CD4-positive, CD25-positive, alpha-beta regulatory T cell (primary cell): ENCODE measurements at regions not wholly inside any gene's neighbourhood (a gene's known extent, or its start where the extent isn't known, plus 50 kb on each side); places are given as distances from the start of the nearest gene placed in this dataset.

Experiments
- ATAC-seq, 2 donors: fragments of 150-1000 bp; cut with Tn5 transposase; one replicate each; pipeline ENCODE4 v1.10.0; 2021; ENCODE audit warnings: low read depth in 2 of 2, moderate number of reproducible peaks in 2 of 2, moderate library complexity in 1 of 2
- DNase-seq, 3 donors: peaks; one replicate each; pipeline versions ENCODE4 v3.0.0 to v3.0.0-alpha.2; 2012 to 2022; ENCODE audit warnings: mixed read lengths in 1 of 3
- H3K27ac ChIP-seq: one replicate; pipeline ENCODE4 v1.7.0; 2013; ENCODE audit warnings: mild to moderate bottlenecking, low read length; ENCODE audit not compliant: insufficient read depth, poor library complexity, severe bottlenecking
- H3K27me3 ChIP-seq: one replicate; pipeline ENCODE4 v1.7.0; 2013; ENCODE audit warnings: low read length; ENCODE audit not compliant: control insufficient read depth, insufficient read depth
- H3K36me3 ChIP-seq: one replicate; pipeline ENCODE4 v1.7.0; 2013; ENCODE audit warnings: mild to moderate bottlenecking, low read length, moderate library complexity; ENCODE audit not compliant: control insufficient read depth, insufficient read depth
- H3K4me1 ChIP-seq: 2 replicates; pipeline ENCODE4 v1.7.0; 2013; ENCODE audit warnings: mild to moderate bottlenecking, low read length; ENCODE audit not compliant: insufficient read depth, control insufficient read depth, poor library complexity, severe bottlenecking
- H3K4me3 ChIP-seq: one replicate; pipeline ENCODE4 v1.7.0; 2013; ENCODE audit warnings: low read depth, mild to moderate bottlenecking, low read length, moderate library complexity
- H3K9me3 ChIP-seq, 2 experiments: 1 replicate in 1 of 2; 2 replicates in 1 of 2; pipeline ENCODE4 v1.7.0; 2013; ENCODE audit warnings: low read length in 2 of 2, mild to moderate bottlenecking in 1 of 2, moderate library complexity in 1 of 2; ENCODE audit not compliant: control insufficient read depth in 2 of 2
- H3K27ac Mint-ChIP-seq, 3 donors: one replicate each; pipeline ENCODE4 v1.8.0; 2020 to 2022; ENCODE audit warnings: mild to moderate bottlenecking in 3 of 3, mixed read lengths in 3 of 3, moderate library complexity in 2 of 3
- H3K27me3 Mint-ChIP-seq: one replicate; pipeline ENCODE4 v1.8.0; 2022; ENCODE audit warnings: mild to moderate bottlenecking, mixed read lengths
- H3K36me3 Mint-ChIP-seq: one replicate; pipeline ENCODE4 v1.8.0; 2020; ENCODE audit warnings: mixed read lengths
- H3K4me1 Mint-ChIP-seq, 4 donors: one replicate each; pipeline ENCODE4 v1.8.0; 2020 to 2022; ENCODE audit warnings: mixed read lengths in 4 of 4, mild to moderate bottlenecking in 1 of 4
- H3K4me3 Mint-ChIP-seq, 4 donors: one replicate each; pipeline ENCODE4 v1.8.0; 2020 to 2022; ENCODE audit warnings: mild to moderate bottlenecking in 4 of 4, mixed read lengths in 4 of 4, moderate library complexity in 3 of 4
- H3K9me3 Mint-ChIP-seq, 7 donors: one replicate each; pipeline ENCODE4 v1.8.0; 2020 to 2022; ENCODE audit warnings: mixed read lengths in 7 of 7, mild to moderate bottlenecking in 3 of 7, moderate library complexity in 2 of 7

DNA sequence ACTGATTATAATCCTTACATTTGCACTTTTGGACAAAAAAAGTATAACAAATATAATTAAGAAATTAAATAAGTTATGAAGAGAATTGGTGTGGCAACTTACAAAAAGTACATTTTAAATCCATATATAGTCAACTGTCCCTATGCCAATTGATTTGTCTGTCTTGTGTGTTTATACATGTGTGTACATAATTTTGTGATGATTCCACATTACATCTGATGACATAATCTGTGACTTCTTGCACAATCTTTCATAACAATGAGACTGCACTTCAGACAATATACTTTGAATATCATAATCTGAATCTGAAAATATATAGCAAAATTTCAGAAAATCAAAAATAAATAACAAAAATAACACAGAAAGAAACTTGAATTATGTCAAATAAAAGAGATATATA lies 953.4 kb downstream of the FAT4 start:
- peaks cover 0 to 12% (median 3%) of the 10 kb centered on the region in 7 donors for H3K9me3 Mint-ChIP-seq
- no peaks in the 10 kb centered on the region for H3K27me3 Mint-ChIP-seq
- no peaks in the 10 kb centered on the region for H3K27me3 ChIP-seq
- no peaks in the 10 kb centered on the region for H3K36me3 ChIP-seq
- peaks cover 2 to 9% of the 10 kb centered on the region in 2 experiments for H3K9me3 ChIP-seq
- DNase-seq, result no peak
- no peak overlapping the region for H3K4me3 Mint-ChIP-seq
- H3K36me3 Mint-ChIP-seq, result no peaks in the 10 kb centered on the region
- no peak for ATAC-seq
- no peaks in the 10 kb centered on the region for H3K4me1 ChIP-seq
- no peak overlapping the region for H3K4me3 ChIP-seq
- H3K27ac ChIP-seq, result no peak overlapping the region
- no peaks in the 10 kb centered on the region for H3K4me1 Mint-ChIP-seq
- no peak overlapping the region for H3K27ac Mint-ChIP-seq

DNA sequence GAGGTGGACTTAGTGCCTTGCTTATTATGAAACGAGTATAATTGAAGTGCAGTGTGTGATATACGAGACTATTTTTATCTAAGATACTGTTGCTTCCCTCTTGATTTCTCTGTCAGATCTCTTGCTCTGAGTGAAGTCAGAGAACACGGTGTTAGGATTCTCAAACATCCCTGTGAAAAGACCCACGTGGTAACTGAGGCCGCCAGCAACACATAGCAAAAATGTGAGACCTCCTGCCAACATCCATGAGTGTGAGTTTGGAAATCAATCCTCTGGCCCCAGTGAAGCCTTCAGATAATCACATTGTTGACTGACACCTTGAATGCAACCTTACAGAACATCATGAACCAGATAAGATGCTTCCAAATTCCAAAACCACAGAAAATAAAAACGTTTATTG lies 954.4 kb downstream of the FAT4 start:
- DNase-seq, result no peak
- Histone ChIP-seq H3K27me3 (no peaks in the 10 kb centered on the region), H3K36me3 (no peaks in the 10 kb centered on the region), H3K4me3 (no peak overlapping the region), H3K27ac (no peak overlapping the region), H3K4me1 (no peaks in the 10 kb centered on the region), H3K9me3 (peaks cover 4 to 9% of the 10 kb centered on the region in 2 experiments)
- Mint-ChIP-seq H3K27me3 (no peaks in the 10 kb centered on the region), H3K4me1 (no peaks in the 10 kb centered on the region), H3K4me3 (no peak overlapping the region), H3K36me3 (no peaks in the 10 kb centered on the region), H3K9me3 (peaks cover 0 to 12% (median 3%) of the 10 kb centered on the region in 7 donors), H3K27ac (no peak overlapping the region)
- ATAC-seq, result no peak

DNA sequence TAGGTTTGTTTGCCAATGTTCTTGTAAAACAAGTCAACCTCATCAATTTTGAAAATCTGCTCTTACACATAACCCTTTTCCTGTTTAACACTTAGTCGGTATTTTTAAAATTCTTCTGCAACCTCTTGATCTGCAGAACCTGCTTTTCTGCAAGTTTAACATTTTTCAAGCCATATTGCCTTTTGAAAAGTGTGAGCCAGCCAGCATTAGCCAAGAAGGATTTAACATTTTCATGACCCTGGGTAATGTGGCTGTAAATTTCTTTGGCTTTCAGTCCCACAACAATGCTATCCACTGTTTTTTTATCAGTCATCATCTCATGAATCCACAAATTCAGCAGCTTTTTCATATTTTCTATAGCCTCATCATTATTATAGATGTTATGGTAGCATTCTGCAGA lies 956.5 kb downstream of the FAT4 start:
- no peak overlapping the region for H3K27ac Mint-ChIP-seq
- Histone ChIP-seq H3K4me1 (no peaks in the 10 kb centered on the region), H3K27me3 (no peaks in the 10 kb centered on the region), H3K4me3 (no peak overlapping the region), H3K36me3 (no peaks in the 10 kb centered on the region), H3K27ac (no peak overlapping the region), H3K9me3 (peaks cover 4 to 9% of the 10 kb centered on the region in 2 experiments)
- no peaks in the 10 kb centered on the region for H3K27me3 Mint-ChIP-seq
- H3K4me3 Mint-ChIP-seq, result no peak overlapping the region
- ATAC-seq (no peak), DNase-seq (no peak)
- peaks cover 0 to 12% (median 4%) of the 10 kb centered on the region in 7 donors for H3K9me3 Mint-ChIP-seq
- no peaks in the 10 kb centered on the region for H3K36me3 Mint-ChIP-seq
- no peaks in the 10 kb centered on the region for H3K4me1 Mint-ChIP-seq

DNA sequence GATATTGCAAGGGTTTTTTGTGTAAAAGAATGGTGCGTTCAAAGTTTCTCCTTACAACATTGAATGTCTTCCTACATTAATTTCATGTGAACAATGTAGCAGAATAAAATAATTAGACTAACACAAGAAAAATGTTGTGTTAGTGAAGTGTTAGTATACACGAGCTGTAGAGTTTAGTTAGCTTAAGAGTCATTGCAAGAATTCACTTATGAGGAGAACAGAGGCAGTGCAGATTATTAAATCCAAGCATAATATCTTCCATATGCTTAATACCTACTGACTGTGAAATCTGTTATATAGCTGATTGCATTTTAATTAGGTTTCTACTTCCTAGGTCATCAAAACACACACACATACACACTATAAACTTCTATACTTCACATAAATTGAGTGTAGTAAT lies 959.0 kb downstream of the FAT4 start:
- H3K27ac ChIP-seq, result no peak overlapping the region
- ATAC-seq, result no peak
- Mint-ChIP-seq H3K36me3 (no peaks in the 10 kb centered on the region), H3K9me3 (peaks cover 0 to 12% (median 4%) of the 10 kb centered on the region in 7 donors), H3K4me1 (no peaks in the 10 kb centered on the region), H3K27me3 (no peaks in the 10 kb centered on the region), H3K27ac (no peak overlapping the region), H3K4me3 (no peak overlapping the region)
- no peaks in the 10 kb centered on the region for H3K27me3 ChIP-seq
- H3K4me1 ChIP-seq, result no peaks in the 10 kb centered on the region
- H3K4me3 ChIP-seq, result no peak overlapping the region
- no peak for DNase-seq
- H3K36me3 ChIP-seq, result no peaks in the 10 kb centered on the region
- peaks cover 4 to 9% of the 10 kb centered on the region in 2 experiments for H3K9me3 ChIP-seq

DNA sequence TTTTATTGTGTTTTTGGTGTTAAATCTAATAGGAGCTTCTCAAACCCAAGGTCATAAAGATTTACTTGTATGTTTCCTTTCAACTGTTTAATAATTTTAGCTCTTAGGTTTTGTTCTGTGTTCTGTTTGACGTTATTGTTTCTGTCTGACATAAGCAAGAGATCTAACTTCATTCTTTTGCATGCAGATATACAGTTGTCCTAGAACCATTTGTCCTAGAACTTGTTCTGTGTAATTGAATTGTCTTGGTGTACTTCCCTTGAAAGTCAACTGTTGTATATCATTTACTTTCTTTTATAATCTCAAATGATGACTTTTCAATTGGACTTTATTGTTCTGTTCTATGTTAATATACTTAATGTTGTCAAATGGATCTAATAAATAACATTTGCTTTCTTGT lies 977.1 kb downstream of the FAT4 start:
- no peaks in the 10 kb centered on the region for H3K27me3 Mint-ChIP-seq

DNA sequence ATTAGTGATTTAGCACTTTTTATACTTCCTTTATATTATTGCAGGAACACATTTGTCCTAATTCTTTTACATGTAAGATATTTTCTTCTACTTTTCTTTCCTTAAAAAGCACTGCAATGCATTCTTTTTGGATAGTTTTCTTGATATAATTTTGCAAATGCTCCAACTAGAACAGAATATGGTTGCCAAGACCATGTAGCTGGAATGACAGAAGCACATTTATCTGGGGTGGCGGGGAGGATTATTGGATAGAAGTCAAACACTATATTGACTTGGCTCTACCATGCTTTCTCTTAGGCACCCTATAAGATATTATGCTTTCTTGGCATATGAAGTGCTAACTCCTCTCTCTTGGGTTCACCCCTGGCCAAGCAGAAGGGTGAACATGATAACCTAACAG lies 983.5 kb downstream of the FAT4 start:
- Mint-ChIP-seq H3K27ac (peak overlapping the region in 1 of 3 donors; percentile 66), H3K4me1 (no peaks in the 10 kb centered on the region), H3K36me3 (no peaks in the 10 kb centered on the region), H3K27me3 (no peaks in the 10 kb centered on the region), H3K4me3 (no peak overlapping the region), H3K9me3 (peaks cover 0 to 25% (median 9%) of the 10 kb centered on the region in 7 donors)
- H3K4me3 ChIP-seq, result no peak overlapping the region
- H3K27ac ChIP-seq, result no peak overlapping the region
- DNase-seq, result no peak
- no peaks in the 10 kb centered on the region for H3K4me1 ChIP-seq
- ATAC-seq, result no peak
- H3K9me3 ChIP-seq, result no peaks in the 10 kb centered on the region
- H3K36me3 ChIP-seq, result no peaks in the 10 kb centered on the region
- H3K27me3 ChIP-seq, result no peaks in the 10 kb centered on the region

More for the DNA sequence above, 977.1 kb downstream of the FAT4 start:
- H3K36me3 ChIP-seq, result no peaks in the 10 kb centered on the region
- H3K9me3 ChIP-seq, result no peaks in the 10 kb centered on the region
- H3K4me1 ChIP-seq, result no peaks in the 10 kb centered on the region
- H3K36me3 Mint-ChIP-seq, result no peaks in the 10 kb centered on the region
- H3K9me3 Mint-ChIP-seq, result peaks cover 0 to 2% (median 0%) of the 10 kb centered on the region in 7 donors
- DNase-seq, result no peak
- no peak overlapping the region for H3K4me3 ChIP-seq
- ATAC-seq, result no peak
- no peak overlapping the region for H3K27ac Mint-ChIP-seq
- no peak overlapping the region for H3K4me3 Mint-ChIP-seq
- H3K27me3 ChIP-seq, result no peaks in the 10 kb centered on the region
- no peak overlapping the region for H3K27ac ChIP-seq
- no peaks in the 10 kb centered on the region for H3K4me1 Mint-ChIP-seq

DNA sequence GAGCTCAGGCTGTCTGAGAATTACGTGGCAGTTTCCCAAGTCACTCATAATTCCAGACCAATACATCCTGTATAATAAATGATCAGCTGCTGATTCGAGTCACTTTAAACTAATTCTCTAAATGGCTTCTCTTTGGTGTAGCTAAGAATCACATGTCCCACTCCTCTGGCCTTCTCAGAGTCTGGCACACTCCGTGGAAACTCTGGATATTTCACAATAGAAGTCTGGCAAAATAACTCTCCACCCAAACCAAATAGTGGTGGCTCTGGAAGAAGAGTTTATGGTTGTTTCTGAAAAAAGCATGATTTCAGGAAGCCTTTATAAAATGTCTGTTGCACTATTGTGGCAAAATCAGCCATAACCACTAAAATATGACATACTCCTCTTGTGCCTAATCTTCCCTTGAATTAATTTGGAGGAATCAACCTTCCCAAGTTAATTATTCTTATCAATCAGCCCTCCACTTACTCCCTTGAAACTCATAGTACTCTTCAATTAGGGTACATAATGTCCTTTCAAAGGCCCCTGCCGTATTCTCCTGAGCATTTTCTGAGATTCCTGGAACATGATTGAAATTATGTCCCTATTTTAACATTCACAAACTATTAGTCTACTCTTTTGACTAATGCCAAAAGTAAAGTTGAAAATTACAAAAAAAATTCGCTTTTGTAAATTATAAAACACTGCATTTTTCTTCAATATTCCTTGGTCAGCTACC lies 991.6 kb downstream of the FAT4 start:
- H3K36me3 Mint-ChIP-seq, result no peaks in the 10 kb centered on the region
- Histone ChIP-seq H3K27me3 (no peaks in the 10 kb centered on the region), H3K27ac (no peak overlapping the region), H3K4me3 (no peak overlapping the region), H3K36me3 (no peaks in the 10 kb centered on the region), H3K9me3 (peaks cover 0 to 2% of the 10 kb centered on the region in 2 experiments), H3K4me1 (no peaks in the 10 kb centered on the region)
- no peaks in the 10 kb centered on the region for H3K4me1 Mint-ChIP-seq
- H3K4me3 Mint-ChIP-seq, result no peak overlapping the region
- ATAC-seq (no peak), DNase-seq (no peak)
- no peaks in the 10 kb centered on the region for H3K27me3 Mint-ChIP-seq
- H3K27ac Mint-ChIP-seq, result no peak overlapping the region
- H3K9me3 Mint-ChIP-seq, result peaks cover 1 to 32% (median 3%) of the 10 kb centered on the region in 7 donors

DNA sequence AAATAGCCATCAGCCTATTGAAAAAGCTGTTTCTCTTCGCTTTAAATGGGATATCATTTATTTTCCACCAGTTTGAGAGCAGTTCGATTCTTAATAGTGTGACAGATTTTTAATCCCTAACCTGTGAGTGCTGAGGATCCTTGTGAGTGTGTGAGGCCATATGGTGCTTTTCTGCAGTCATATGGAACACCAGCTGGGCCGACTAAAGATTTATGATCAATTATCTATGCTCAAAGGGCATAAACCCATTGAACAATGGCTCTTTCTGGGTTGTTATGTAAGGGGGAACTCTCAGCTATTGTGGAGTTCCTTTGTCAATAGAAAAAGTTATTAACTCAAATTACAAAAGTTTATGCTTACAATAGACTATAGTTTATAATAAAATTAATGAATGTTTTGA lies 1003.6 kb downstream of the FAT4 start:
- Histone ChIP-seq H3K27ac (no peak overlapping the region), H3K9me3 (peaks cover 0 to 2% of the 10 kb centered on the region in 2 experiments), H3K27me3 (no peaks in the 10 kb centered on the region), H3K36me3 (no peaks in the 10 kb centered on the region), H3K4me3 (no peak overlapping the region), H3K4me1 (no peaks in the 10 kb centered on the region)
- Mint-ChIP-seq H3K4me3 (no peak overlapping the region), H3K27ac (no peak overlapping the region), H3K4me1 (no peaks in the 10 kb centered on the region), H3K36me3 (no peaks in the 10 kb centered on the region), H3K27me3 (no peaks in the 10 kb centered on the region), H3K9me3 (peaks cover 0 to 5% (median 3%) of the 10 kb centered on the region in 7 donors)
- no peak for ATAC-seq
- no peak for DNase-seq
